GM21529 (cell line): ENCODE measurements at regions not wholly inside any gene's neighbourhood (a gene's known extent, or its start where the extent isn't known, plus 50 kb on each side); places are given as distances from the start of the nearest gene placed in this dataset.

Source experiments
- ATAC-seq: cut with Tn5 transposase; IDR thresholded peaks from one replicate; pipeline ENCODE4 v1.9.1; 2021; ENCODE audit not compliant: unreplicated experiment

DNA sequence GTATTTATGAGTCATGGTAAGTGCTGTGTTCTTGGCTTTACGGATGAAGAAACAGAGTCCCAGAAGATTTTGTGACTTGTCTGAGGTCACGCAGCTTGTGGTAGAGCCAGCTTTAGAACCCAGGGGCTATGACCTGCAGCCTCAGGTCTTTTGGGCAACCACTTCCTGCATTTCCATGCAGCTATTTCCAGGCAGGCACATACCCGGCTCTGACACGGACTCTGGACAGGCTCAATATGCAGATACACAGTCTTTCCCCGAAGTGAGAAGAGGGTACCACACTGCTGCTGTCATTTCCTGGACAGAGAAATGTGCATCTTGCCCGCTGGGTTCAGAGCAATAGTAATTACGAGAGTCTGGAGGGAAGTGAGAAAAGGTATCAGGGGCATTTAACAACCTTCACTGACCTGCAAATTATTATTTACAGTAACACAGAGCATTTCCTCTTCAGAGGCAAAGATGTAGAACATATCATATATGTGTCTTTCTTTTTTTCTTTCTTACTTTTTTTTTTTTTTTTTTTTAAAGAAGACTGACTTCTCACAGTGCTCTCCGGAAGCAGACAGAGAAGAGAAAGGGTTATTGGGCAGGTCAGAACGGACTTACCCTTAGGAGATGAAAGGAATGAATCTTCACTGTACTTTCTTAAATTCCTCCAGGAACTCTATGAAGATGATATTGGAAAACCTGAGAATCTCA, 185.1 kb downstream of the CLIC5 start:
- peak; percentile 93 for ATAC-seq

DNA sequence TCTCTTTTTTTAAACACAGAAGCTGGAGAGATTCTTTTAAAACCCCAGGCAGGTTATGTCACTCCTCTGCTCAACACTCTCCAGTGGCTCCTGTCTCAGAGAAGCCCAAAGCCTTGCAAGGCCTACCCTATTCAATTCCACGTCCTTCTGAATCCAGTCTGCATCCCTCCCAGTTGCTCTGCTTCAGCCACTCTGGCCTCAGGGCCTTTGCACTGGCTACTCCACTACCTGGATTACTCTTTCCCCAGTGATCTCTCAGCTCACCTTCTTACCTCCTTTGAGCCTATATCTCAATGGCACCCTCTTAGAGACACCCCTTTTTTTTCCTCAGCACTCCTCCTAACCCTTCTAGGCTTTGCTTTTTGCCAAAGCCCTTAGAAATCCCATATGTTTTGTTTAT, 185.8 kb downstream of the CLIC5 start:
- no peak for ATAC-seq

DNA sequence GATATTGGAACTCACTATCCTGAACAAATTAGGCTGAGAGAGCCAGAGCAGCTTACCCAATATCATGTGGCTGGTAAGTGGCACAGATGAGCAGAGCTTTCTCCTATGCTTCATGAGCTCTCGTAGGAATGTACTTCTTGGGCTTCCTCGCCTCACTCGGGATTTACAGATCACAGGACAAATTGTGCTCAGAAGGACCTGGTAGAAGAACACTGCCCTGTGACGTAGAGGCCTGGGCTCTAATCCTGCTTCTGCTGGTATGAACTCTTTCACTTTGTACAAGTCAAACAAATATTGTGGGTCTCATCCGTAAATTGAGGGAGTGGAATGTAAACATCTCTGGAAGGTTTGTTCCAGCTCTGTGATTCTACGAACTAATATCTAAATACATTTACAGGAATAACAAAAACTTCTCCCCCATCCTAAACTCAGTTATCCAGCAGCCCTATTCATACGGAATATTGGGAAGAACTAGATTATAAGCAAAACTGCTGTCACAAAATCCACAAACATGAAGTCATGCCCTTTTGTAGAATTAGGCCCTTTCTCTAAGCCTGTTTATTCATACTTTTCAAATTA, 187.6 kb downstream of the CLIC5 start:
- no peak for ATAC-seq

DNA sequence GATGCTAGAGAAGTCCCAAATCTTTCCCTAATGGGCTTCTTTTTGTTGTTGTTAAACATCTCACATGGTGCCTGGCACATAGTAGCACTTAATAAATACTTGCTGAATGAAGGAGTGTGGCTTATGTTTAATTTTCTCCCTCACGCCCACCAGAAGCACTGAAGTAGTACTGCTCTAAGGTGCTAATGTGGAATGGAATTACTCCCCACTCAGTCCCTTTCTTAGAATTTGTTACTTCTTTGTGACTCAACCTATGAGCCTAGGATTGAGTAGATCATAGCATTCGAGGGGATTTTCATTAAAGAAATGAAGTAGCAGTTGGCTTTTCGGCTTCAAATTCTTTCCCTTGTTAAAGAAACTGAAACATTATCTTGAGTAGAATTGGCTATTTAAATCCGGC, 192.8 kb downstream of the CLIC5 start:
- no peak for ATAC-seq

DNA sequence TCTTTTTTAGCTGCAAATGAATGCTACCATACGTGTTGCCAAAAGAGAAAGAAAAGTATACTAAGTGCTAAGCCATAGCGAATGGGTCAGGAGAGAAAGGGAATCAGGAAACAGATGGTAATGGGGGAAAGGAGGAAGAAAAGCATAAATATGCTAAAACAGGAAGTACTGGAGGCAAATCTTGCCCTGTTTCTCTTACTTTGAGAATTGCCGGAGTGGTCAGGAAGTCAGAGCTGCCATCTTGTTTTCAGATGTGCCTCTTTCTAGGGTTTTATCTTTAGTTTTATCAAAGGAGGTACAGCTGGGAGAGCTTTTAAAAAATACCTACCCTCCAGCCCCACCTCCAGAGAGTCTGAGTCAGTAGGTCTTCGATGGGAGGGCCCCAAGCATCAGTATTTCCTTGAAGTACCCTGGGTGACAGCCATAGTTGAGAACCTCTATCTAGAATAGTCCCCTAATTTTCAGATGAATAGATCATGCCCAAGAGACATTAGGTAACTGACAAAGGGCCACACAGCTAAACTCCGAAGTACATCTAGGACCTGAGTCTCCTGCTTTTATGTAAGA, 193.3 kb downstream of the CLIC5 start:
- ATAC-seq: no peak

DNA sequence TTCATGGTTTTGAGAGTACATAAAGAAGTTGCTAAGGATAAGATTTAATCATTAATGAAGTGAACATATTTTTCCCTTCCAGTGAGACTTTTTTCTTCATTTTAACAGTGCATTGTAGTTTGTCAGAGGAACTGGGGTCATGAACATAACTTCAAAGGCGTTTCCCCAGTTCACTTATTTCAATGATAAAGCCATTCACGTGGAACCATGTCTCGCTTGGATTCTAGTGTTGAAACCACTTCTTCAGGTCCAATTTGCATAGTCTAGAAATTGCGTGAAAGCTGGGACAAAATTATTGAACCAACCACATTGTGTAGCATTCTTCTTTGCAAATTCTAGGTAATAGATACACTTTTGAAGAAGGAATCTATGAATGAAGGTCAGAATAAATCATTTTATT, 197.0 kb downstream of the CLIC5 start:
- no peak for ATAC-seq

DNA sequence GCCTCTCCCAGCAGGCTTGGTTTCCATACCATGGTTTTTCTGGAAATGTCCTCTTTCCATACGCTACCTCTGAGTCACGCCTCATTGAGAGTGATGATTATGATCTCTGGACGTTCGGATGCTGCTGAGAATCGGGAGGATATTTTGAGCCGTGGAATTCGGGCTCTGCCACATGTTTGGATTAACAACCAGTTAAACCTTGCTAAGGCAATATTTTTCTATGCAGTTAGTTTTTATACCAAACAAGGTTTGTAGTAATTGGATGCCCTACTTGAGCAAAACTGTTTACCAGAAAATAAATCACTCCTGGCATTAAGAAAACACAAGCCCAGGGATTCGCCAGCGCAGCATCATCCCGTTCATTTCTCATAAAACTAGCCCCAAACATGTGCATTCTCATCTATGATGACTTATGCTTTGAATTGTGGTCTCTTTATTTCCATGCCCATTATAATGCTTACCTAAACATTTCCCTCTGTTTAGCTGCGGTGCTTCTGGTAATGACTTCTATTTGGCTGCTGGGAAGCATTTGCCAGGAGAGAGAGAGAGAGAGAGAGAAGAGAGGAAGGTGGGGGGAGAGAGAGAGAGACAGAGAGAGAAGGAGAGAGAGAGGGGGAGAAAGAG, 198.9 kb downstream of the CLIC5 start:
- no peak for ATAC-seq

DNA sequence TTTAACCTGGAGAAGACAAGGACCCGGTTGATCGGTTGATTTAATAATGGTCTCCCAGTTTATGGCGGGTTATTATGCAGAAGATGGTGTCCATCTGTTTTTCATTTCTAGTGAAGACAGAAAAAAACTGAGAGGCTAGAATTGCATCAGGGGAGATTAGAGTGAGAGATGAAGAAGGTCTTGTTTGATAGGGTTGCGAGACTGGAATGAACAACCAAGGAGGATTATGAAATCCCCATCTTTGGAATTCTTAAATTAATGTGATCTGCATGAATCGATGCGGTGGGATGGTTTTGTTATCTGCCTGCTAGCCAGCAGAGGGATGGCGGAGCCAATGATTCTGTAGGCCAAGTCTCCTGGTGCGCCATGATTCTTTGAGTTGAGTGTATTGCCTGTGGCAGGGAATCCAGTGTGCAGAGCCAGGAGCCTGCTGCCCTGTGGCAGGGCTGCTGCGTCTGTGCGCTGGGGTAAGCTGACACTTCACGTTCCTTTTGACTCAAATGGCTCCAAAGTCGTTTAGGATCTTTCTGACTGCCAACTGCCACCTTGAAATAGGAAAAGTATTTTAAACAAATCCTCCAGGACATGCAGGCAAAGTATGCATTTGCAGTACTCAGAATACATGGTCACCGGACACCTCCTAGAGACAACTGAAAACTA, 200.1 kb downstream of the CLIC5 start:
- ATAC-seq: no peak

DNA sequence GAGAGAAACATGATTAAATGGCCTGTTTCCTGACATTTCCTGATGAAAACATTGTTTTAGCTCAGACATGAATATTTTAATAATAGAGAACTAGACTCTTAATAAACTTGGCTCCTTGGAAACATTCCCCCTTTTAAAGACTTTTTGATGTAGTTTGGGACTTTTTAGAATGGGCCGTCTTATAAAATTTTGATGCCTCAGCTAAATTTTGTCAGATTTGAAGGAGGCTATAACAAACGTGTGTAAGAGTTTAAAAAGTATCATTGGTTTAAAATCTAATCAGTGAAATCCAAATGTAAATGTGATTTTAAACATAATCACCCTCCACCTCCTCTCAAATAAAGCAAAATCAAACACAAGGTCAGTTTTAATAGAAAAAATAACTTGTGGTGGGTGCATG, 200.9 kb downstream of the CLIC5 start:
- no peak for ATAC-seq

DNA sequence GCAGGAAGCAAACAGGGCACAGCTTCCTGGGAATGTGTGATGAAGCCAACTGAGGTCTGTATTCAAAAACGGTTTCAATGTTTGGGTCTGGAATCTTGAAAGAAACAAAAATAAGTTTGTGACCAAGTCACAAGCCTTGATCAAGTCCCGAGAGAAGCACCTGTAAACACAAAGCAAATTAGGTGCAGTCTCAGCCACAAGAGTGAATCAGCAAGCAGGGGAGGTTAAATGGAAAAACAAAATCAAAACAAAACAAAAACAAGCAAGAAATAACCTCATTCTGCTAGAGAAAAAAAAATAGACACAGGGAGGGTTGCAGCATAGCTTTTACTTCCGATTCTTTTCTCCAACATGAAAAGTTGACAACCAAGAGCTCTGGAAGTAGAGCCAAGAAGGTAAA, 201.7 kb downstream of the CLIC5 start:
- ATAC-seq: no peak

DNA sequence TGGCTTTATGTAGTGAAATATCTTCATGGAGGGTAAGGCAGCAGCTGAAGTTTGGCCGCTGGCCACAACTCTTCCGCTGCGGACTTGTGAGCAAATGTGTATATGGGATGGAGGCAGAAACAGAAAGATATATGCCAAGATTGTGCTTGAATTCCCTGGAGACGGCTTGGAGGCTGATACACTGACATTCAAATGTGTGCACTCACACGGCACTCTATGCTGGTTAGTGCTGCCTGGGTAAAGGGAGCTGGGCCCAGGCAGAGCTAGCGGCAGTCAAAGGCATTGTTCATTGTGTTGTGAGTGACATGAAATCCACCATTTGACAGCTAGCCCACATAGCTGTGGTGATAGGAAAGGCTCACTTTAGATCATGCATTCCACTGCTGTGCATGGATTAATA, 202.7 kb downstream of the CLIC5 start:
- no peak for ATAC-seq

DNA sequence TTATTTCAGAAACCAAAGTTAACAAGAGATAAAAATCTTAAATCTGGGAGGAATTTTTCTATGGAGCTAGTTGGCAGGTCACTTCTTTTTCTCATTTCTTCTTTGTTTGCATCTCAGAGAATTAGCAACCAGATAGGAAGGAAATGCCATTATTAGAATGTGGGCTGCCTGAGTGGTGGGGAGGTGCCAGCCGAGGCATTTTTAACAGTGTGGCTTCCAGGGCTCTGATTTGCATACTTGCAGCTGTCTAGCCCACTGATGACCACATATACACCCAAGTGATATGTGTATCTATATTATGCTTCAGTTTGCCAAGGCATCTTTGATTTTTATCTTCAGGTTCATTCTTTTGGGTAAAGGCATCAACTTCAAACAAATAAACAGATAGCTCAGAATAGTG, 206.7 kb downstream of the CLIC5 start:
- no peak for ATAC-seq

DNA sequence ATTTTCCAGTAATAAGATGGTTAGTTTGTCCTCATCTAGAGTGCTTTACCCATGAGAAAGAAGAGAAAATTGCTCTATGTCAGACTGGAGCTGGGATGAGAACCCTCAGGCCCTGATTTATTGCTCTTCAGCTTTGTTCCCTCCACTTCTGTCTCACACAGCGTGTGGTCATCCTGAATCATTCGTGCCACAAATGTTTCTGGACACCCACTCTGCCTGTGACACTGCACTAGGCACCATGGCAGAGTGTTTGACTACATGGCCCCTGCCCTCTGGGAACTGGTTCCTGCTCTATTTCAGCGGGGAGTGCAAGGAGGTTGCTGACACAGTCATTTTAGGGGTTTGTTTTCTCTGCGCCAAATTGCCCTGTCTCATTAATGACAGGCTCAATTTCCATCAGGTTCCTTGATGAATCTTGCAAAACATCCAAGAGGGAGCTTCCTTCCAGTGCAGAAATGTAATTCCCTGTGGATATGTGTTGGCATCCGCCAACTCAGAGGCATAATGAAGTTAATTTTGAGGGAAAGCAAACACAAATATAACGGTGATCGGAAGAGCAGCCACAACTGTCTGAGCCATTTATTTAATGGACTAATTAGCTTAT, 207.5 kb downstream of the CLIC5 start:
- no peak for ATAC-seq

DNA sequence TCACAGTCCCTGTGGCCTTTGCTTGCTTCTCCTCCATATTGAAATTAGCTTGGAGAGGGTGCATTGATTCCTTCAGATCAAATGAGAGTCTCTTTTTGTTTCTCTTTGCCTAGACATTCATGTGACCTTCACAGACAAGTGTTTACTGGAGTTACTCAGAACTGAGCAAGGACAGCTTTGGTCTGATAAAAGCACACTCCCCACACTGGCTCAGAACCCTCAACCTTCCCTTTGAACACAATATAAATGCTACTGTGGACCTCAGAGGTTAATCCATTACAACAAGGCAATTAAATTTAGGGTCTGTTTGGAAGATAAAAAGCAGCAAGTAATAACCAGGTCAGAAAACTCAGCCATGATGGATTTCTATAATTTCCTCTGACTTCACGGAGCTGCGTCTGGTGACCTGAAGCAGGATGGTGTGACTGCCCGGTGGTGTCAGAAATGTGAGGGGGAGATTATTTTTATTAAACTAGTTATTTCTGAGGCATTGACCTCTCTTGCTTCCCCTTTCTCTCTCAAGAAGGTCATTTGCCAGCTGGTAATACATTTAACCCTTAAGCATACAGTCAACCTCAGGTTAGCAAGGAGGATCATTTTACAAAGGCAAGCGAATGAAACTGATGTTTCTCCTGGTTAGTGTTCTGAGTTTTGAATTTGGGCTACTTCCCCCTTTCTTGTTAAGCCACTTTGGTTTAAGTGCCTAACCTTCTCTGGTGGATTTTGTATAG, 208.2 kb downstream of the CLIC5 start:
- ATAC-seq: no peak

DNA sequence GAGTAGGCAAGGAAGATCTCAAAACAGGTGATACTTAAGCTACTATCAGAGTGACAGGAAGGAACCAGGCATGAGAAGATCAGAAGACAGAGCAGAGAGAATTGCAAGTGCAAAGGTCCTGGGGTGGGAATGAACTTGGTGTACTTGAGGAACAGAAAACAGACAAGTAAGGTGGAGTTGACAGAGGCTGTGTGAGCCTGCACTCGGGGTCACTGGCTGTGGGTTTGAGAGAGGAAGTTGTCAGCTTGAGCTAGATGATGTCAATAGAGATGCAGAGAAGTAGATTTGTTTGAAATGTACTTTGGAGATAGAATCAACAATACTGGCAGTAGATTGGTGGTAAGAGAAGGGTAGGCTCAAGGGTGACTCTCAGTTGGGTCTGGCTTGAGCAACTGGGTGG, 209.5 kb downstream of the CLIC5 start:
- no peak for ATAC-seq

DNA sequence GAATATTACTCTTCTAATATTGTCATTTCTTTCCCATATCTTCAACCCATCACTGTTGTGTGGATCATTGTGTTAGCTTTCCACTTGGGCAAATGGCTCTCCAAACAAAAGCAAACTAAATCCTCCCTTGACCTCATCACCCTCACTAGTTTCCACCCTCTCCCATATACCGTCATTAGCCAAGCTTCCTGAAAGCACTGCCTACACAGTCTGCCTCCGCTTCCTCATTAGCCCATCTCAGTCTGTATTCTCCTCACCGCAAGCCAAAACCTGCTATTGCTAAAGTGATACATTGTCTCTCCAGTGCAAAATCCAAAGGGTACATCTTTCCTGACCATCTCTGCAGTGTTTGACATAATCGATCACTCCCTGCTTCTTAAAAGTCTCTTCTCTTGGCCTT, 212.6 kb downstream of the CLIC5 start:
- ATAC-seq: no peak

DNA sequence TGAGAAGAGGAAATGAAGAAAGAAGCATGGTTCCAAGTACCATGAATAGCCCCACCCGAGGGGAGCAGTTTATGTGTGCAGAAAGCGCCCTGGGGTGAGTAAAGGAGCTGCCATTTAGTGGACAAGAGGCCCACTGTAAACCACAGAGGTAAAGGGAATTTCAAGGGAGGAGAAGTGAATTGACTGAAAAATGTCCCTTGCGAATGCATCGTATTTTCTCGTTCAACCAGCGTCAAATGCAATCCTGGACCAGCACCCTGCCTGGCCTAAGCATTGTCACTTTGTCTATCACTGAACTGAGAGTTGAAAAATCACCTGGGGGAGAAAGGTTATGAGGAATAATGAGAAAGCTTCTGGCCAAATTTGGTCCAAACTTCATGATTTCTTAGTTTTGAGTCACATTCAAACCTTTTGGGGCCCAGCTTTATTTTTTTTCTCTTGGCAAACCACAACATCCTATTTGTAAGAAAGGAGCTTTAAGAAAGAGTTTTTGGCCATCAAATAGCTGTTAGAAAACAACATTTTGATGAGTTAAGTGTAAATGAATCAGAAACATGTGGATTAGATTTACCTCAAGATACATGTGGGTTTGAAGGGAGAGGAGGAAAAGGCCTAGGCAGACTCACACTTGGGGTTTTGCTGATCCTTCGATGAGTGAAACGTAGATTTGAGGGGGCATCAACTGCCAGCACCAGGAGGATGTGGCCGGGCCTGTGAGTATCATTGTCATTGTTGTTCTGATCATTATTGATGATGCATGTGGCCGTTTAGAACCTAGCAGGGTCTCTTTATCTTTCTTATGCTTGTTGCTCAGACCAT, 214.0 kb downstream of the CLIC5 start:
- ATAC-seq: peak; percentile 56

DNA sequence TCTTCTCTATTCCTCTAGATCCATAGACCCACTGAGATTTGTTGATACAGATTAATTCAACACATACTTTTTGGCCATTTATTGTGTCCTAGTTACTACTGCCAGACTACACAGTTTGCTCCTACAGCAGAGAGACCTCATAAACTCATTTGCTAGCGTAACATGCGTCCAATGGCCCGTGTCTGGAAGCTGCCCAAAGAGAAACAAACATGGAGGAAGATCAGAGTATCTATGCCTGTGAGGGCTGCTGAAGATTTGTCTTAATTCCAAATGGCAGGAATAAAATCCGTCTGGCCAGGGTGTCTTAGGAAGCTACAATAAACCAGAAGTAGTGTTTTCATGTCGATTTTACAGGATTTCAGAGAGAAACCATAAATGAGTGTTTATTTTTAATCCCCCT, 214.7 kb downstream of the CLIC5 start:
- no peak for ATAC-seq

DNA sequence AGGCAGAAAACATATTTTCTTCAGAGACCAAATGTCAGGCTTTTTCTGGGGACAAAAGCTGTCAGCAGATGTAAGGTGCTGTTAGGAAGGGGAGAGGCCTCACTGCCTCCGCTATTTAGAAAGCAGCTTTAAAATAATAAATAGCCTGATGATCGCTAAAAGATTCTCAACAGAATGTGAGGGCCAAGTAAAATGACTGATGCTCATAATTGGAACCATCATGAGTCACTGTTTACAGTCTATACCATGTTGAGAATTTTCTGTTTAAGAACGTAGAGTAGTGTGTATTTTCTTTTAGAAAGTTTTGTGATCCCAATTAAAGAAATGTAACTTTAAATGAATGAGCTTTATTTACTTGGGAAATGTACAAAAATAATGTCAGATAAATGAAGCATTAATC, 220.0 kb downstream of the CLIC5 start:
- ATAC-seq: no peak

DNA sequence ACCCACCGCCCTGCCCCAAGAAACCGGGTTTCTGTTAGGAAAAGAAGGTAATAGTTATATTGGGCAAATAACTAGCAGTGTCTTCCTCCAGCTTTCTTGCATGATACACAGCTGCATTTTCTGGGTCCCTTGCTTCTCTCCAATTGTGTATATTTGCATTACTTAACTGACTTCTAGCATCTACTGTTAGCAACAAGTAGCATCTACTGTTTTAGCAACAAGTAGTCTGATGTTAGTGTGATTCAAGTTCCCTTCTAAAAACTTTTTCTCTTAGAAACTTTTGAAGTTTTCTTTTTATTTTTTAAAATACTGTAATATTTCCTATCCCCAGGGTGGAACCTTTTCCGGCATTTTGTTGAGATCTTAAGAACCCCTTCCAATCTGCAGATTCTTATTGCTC, 221.2 kb downstream of the CLIC5 start:
- ATAC-seq: no peak
